MCF 10A (cell line): ENCODE measurements at regions not wholly inside any gene's neighbourhood (a gene's known extent, or its start where the extent isn't known, plus 50 kb on each side); places are given as distances from the start of the nearest gene placed in this dataset.

Experiments used
- BruUV-seq: library from RNA; stranded (reverse); fragments of 400-500 nt; replicated peaks from 2 replicates; lab custom pipeline; 2021; lab: Mats Ljungman, UMichigan
- CTCF ChIA-PET: fragments of 300-600 bp; sonication (Branson Sonifier 250); formaldehyde crosslinking; extraction: SDS; loops from one replicate; lab custom pipeline; 2021; ENCODE audit warnings: antibody characterized with exemption, inconsistent platforms; lab: Yijun Ruan, JAX
- POLR2A ChIA-PET: fragments of 300-600, 350-650 bp; sonication (Branson Sonifier 250); formaldehyde crosslinking; extraction: SDS; loops from one replicate; lab custom pipeline; 2020; ENCODE audit warnings: antibody characterized with exemption, inconsistent platforms; lab: Yijun Ruan, JAX
- DNase-seq: peaks from one replicate; pipeline ENCODE4 v3.0.0-alpha.2; 2018; ENCODE audit not compliant: unreplicated experiment
- H3K27ac Mint-ChIP-seq: one replicate; pipeline ENCODE4 v1.8.0; 2022; ENCODE audit warnings: mild to moderate bottlenecking, low read depth, mixed read lengths; ENCODE audit not compliant: unreplicated experiment
- H3K27me3 Mint-ChIP-seq: one replicate; pipeline ENCODE4 v1.8.0; 2022; ENCODE audit warnings: mixed read lengths; ENCODE audit not compliant: insufficient read depth, unreplicated experiment
- H3K36me3 Mint-ChIP-seq: one replicate; pipeline ENCODE4 v1.8.0; 2022; ENCODE audit warnings: mild to moderate bottlenecking, moderate library complexity, mixed read lengths; ENCODE audit not compliant: insufficient read depth, unreplicated experiment
- H3K4me1 Mint-ChIP-seq: one replicate; pipeline ENCODE4 v1.8.0; 2022; ENCODE audit warnings: mixed read lengths; ENCODE audit not compliant: insufficient read depth, unreplicated experiment
- H3K4me3 Mint-ChIP-seq: one replicate; pipeline ENCODE4 v1.8.0; 2022; ENCODE audit warnings: mild to moderate bottlenecking, moderate library complexity, mixed read lengths; ENCODE audit not compliant: unreplicated experiment
- H3K9me3 Mint-ChIP-seq: one replicate; pipeline ENCODE4 v1.8.0; 2022; ENCODE audit warnings: mixed read lengths; ENCODE audit not compliant: unreplicated experiment
- intact Hi-C: fragments of 100-400 bp; cut with micrococcal nuclease; formaldehyde crosslinking; loops from 2 replicates; pipeline ENCODE4 v1.14.1; 2022
- TF ChIP-seq, protein P1 (sequence below): fragments of 200-600 bp; IDR thresholded peaks from one replicate; pipeline ENCODE4 v1.8.0; 2022; ENCODE audit warnings: antibody characterized with exemption, mild to moderate bottlenecking; ENCODE audit not compliant: unreplicated experiment

DNA sequence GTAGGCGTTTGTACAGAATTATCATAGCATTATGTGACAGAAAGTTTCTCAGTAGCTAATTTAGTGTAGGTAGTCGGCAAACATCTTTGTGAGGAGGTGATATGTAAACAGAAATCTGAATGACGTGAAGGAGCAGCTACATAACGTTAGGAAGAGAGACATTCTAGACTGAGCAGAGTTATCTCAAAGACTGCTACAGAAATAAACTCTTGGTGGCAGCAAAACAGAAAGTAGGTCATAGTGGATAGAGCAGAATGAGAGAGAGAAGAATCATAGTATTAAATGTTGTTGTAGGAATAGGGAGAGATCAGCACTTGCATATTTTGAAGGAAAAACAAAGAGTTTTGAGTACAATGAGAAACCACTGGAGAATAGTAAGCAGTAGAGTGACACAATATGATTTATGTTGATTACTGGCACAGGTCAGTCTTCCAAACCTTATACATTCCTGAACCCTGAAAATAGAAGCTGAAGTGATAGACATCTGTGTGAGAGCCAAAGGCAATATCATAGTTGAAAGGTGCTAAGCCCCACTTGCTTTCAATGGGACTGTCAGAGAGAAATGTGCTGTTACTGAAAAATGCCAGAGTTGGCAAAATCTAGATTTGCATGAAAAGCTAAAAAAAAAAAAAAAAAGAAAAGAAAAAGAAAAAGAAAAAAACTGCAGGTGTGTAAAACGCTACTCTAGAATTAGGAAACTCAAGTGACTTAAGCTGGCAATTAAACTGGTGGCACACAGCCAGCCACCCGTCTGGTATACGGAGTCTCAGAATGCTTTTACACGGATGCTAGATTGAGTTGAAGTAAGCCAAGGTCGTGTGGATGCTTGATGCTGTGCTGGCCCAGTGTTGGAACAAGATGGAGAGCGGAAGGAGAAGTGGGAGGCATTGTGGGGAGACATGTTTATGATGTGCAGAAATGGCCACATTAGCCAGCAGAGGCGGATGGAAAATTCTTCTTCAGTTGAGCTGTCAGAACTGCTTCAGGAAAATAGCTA lies 750.2 kb upstream of the HS3ST1 start:
- BruUV-seq, result no TSS peak
- CTCF ChIA-PET, result no interaction called here
- TF ChIP-seq, protein P1, sequence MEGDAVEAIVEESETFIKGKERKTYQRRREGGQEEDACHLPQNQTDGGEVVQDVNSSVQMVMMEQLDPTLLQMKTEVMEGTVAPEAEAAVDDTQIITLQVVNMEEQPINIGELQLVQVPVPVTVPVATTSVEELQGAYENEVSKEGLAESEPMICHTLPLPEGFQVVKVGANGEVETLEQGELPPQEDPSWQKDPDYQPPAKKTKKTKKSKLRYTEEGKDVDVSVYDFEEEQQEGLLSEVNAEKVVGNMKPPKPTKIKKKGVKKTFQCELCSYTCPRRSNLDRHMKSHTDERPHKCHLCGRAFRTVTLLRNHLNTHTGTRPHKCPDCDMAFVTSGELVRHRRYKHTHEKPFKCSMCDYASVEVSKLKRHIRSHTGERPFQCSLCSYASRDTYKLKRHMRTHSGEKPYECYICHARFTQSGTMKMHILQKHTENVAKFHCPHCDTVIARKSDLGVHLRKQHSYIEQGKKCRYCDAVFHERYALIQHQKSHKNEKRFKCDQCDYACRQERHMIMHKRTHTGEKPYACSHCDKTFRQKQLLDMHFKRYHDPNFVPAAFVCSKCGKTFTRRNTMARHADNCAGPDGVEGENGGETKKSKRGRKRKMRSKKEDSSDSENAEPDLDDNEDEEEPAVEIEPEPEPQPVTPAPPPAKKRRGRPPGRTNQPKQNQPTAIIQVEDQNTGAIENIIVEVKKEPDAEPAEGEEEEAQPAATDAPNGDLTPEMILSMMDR, result no peak
- no peak for DNase-seq
- no peaks in the 10 kb centered on the region for H3K27me3 Mint-ChIP-seq
- H3K4me1 Mint-ChIP-seq, result peaks cover 9% of the 10 kb centered on the region
- H3K27ac Mint-ChIP-seq, result no peak overlapping the region
- H3K9me3 Mint-ChIP-seq, result no peaks in the 10 kb centered on the region
- H3K36me3 Mint-ChIP-seq, result no peaks in the 10 kb centered on the region
- intact Hi-C loops, result no loop called here
- H3K4me3 Mint-ChIP-seq, result no peak overlapping the region
- POLR2A ChIA-PET, result interaction anchor here (0.7 kb wide), 1 partner anchor 11 kb away, joined by 3 read pairs; no protein-coding TSS in a partner anchor

DNA sequence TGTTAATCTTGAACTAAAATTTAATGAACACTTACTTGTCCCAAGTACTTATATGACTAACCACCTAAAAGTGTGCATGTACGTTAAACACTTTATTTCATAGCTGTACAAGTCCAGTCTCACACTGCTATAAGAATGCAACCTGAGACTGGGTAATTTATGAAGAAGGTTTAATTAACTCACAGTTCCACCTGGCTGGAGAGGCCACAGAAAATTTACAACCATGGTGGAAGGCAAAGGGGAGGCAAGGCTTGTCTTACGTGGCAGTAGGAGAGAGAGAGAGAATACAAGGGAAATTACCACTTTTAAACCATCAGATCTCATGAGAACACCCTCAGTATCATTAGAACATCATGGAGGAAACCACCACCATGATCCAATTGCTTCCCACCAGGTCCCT lies 748.7 kb upstream of the HS3ST1 start:
- CTCF ChIA-PET, result interaction anchor here (0.8 kb wide), 1 partner anchor 41 kb away, joined by 3 read pairs; no protein-coding TSS in a partner anchor
- H3K27me3 Mint-ChIP-seq, result no peaks in the 10 kb centered on the region
- intact Hi-C loops, result no loop called here
- no peak overlapping the region for H3K4me3 Mint-ChIP-seq
- peaks cover 9% of the 10 kb centered on the region for H3K4me1 Mint-ChIP-seq
- TF ChIP-seq, protein P1, result no peak
- POLR2A ChIA-PET, result no interaction called here
- H3K36me3 Mint-ChIP-seq, result no peaks in the 10 kb centered on the region
- DNase-seq, result no peak
- no TSS peak for BruUV-seq
- no peak overlapping the region for H3K27ac Mint-ChIP-seq
- no peaks in the 10 kb centered on the region for H3K9me3 Mint-ChIP-seq

DNA sequence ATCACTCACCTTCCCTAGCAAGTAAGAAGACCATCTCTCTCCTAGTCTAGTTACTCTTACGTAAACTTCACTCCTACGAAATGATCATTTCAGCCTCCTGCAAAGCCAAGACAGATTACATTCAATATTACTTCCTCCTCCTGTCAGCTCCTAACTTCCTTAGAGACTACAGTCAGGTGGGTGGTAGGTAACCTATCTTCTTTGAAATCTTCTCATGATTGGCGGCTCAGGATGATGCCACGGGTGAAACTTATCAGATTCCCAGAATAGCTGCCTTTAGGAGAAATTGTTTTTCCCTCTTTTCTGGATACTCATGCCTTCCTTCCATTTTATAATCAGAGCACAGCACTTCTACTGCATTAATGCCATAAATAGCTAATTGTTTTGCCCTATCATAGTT lies 744.8 kb upstream of the HS3ST1 start:
- no peaks in the 10 kb centered on the region for H3K36me3 Mint-ChIP-seq
- H3K4me3 Mint-ChIP-seq, result no peak overlapping the region
- ChIA-PET POLR2A (no interaction called here), CTCF (no interaction called here)
- H3K27me3 Mint-ChIP-seq, result no peaks in the 10 kb centered on the region
- H3K4me1 Mint-ChIP-seq, result peaks cover 2% of the 10 kb centered on the region
- intact Hi-C loops, result no loop called here
- no TSS peak for BruUV-seq
- TF ChIP-seq, protein P1, result no peak
- H3K9me3 Mint-ChIP-seq, result no peaks in the 10 kb centered on the region
- H3K27ac Mint-ChIP-seq, result no peak overlapping the region
- no peak for DNase-seq

DNA sequence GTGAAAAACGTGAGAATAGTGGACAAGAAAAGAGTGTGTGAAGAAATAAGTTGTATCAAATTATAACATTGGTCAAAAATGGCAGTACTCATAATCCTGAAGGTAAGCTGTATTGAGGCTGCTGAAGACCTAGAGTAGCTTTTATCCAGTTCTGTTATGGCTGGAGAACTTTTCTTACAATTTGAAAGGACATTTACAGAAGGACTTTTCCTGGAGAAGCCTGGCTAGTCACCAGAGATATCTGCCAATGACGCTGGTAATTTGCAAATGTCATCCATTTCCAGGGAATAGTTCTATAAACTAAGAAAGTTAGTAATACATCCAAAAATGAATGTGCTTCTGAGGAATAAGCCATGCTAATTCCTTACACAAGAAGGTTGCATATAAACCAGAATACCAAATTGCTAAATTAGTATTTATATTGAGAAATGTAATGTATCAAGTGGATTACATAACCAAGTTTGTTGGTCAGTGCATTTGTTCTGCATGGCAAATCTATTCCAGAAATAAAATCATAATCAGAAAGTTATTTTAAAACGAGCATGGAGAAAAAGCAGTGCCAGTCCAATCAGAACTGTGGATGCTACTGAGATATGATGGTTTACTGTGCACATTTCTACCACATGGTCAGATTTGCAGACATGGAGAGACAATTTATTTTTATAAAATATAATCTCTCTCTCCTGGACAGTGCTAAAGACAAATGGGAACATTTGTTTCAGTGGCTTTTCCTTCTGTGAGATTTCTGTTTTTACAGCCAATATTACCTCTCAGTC lies 743.7 kb upstream of the HS3ST1 start:
- BruUV-seq, result no TSS peak
- ChIA-PET CTCF (interaction anchor here (0.7 kb wide), 1 partner anchor 256 kb away, joined by 3 read pairs; no protein-coding TSS in a partner anchor), POLR2A (interaction anchor here (0.6 kb wide), 1 partner anchor 27 kb away, joined by 5 read pairs; no protein-coding TSS in a partner anchor)
- DNase-seq, result no peak
- Mint-ChIP-seq H3K9me3 (no peaks in the 10 kb centered on the region), H3K36me3 (no peaks in the 10 kb centered on the region), H3K27me3 (no peaks in the 10 kb centered on the region), H3K4me1 (no peaks in the 10 kb centered on the region), H3K27ac (no peak overlapping the region), H3K4me3 (no peak overlapping the region)
- intact Hi-C loops, result no loop called here
- TF ChIP-seq, protein P1, result no peak
